ENCODE measurements at regions not wholly inside any gene's neighbourhood (a gene's known extent, or its start where the extent isn't known, plus 50 kb on each side); places are given as distances from the start of the nearest gene placed in this dataset.

- H3K27ac ChIP-seq = no peak overlapping the region
- H3K9me3 ChIP-seq = no peaks in the 10 kb centered on the region
- intact Hi-C loops (cut with DNase I) = no loop called here
- DNase-seq = no peak
- TF ChIP-seq CTCF (IDR thresholded peaks at IDR 0.05) = no peak
- no peak for ATAC-seq
- H3K36me3 ChIP-seq = no peaks in the 10 kb centered on the region
- no peaks in the 10 kb centered on the region for H3K27me3 ChIP-seq
- H3K4me1 ChIP-seq = no peaks in the 10 kb centered on the region
- WGBS, 2 donors = 82 to 84% methylated on average over 2 of the region's 2 CpGs
- no peak overlapping the region for H3K4me3 ChIP-seq
These were observed 361.2 kb downstream of the CCER1 start for GRCh38 chr12:90593596-90594295.

GRCh38 chr12:90589956-90590355 lies 365.0 kb downstream of the CCER1 start:
- H3K36me3 ChIP-seq = no peaks in the 10 kb centered on the region
- H3K4me3 ChIP-seq = no peak overlapping the region
- H3K27ac ChIP-seq = no peak overlapping the region
- no peak for TF ChIP-seq CTCF (IDR thresholded peaks at IDR 0.05)
- no peak for DNase-seq
- intact Hi-C loops (cut with DNase I) = no loop called here
- H3K9me3 ChIP-seq = peaks cover 0 to 4% (median 0%) of the 10 kb centered on the region in 11 donors
- H3K4me1 ChIP-seq = no peaks in the 10 kb centered on the region
- WGBS, 2 donors = 92 to 96% methylated on average over 1 of the region's 1 CpG
- H3K27me3 ChIP-seq = no peaks in the 10 kb centered on the region
- no peak for ATAC-seq

GRCh38 chr12:90585640-90586304 lies 369.2 kb downstream of the CCER1 start:
- intact Hi-C loops (cut with DNase I) = no loop called here
- Histone ChIP-seq H3K27me3 (no peaks in the 10 kb centered on the region), H3K36me3 (no peaks in the 10 kb centered on the region), H3K9me3 (peaks cover 0 to 4% (median 0%) of the 10 kb centered on the region in 11 donors), H3K4me3 (no peak overlapping the region), H3K27ac (peak overlapping the region in 4 of 10 donors; percentile 6 to 49 (median 26)), H3K4me1 (no peaks in the 10 kb centered on the region)
- DNase-seq (no peak), ATAC-seq (peak in 6 of 8 donors; percentile 52 to 90 (median 72))
- TF ChIP-seq CTCF (IDR thresholded peaks at IDR 0.05) = no peak
- 29 to 36% methylated on average over 3 of the region's 3 CpGs for WGBS, 2 donors

- no peak for TF ChIP-seq CTCF (IDR thresholded peaks at IDR 0.05)
- Histone ChIP-seq H3K27ac (no peak overlapping the region), H3K9me3 (peaks cover 0 to 21% (median 7%) of the 10 kb centered on the region in 11 donors), H3K27me3 (no peaks in the 10 kb centered on the region), H3K4me3 (peak overlapping the region in 1 of 10 donors; percentile 16), H3K36me3 (no peaks in the 10 kb centered on the region), H3K4me1 (no peaks in the 10 kb centered on the region)
- DNase-seq = no peak
- no peak for ATAC-seq
- intact Hi-C loops (cut with DNase I) = no loop called here
These were observed 378.3 kb downstream of the CCER1 start for GRCh38 chr12:90576707-90577106.

Data from heart right ventricle (tissue), 16 donors.